ENCODE measurements at regions not wholly inside any gene's neighbourhood (a gene's known extent, or its start where the extent isn't known, plus 50 kb on each side); places are given as distances from the start of the nearest gene placed in this dataset.
"Not testable (repeated sequence)": the region's sequence is repeated elsewhere in the genome, so short reads cannot be mapped to it uniquely, and the experiment has no call there.

DNA sequence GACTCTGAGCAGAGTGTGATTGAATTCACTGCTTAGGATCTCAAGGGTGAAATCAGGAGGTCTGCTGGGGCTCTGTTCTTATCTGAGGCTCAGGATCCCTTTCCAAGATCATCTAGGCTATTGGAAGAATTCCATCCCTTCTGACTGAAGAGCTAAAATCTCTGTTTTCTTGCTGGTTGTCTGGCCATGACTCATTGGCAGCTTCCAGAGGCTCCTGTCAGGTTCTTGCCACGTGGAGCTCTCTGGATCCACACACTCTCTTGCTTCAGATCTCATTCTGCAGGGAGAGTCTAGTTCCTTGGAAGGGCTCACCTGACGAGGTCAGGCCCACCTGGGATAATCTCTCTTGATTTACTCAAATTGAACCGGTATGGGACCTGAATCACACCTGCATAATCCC, 930.7 kb downstream of the CDH8 start:
- TF ChIP-seq, protein P1, sequence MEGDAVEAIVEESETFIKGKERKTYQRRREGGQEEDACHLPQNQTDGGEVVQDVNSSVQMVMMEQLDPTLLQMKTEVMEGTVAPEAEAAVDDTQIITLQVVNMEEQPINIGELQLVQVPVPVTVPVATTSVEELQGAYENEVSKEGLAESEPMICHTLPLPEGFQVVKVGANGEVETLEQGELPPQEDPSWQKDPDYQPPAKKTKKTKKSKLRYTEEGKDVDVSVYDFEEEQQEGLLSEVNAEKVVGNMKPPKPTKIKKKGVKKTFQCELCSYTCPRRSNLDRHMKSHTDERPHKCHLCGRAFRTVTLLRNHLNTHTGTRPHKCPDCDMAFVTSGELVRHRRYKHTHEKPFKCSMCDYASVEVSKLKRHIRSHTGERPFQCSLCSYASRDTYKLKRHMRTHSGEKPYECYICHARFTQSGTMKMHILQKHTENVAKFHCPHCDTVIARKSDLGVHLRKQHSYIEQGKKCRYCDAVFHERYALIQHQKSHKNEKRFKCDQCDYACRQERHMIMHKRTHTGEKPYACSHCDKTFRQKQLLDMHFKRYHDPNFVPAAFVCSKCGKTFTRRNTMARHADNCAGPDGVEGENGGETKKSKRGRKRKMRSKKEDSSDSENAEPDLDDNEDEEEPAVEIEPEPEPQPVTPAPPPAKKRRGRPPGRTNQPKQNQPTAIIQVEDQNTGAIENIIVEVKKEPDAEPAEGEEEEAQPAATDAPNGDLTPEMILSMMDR (IDR thresholded peaks at IDR 0.05), result no peak
- no peak for TF ChIP-seq EP300 (IDR thresholded peaks at IDR 0.05)
- no peak for TF ChIP-seq POLR2AphosphoS5 (IDR thresholded peaks at IDR 0.05)
- no peak for TF ChIP-seq POLR2A (IDR thresholded peaks at IDR 0.05)
- no peaks in the 10 kb centered on the region for H3K27me3 ChIP-seq
- H3K36me3 ChIP-seq, result no peaks in the 10 kb centered on the region
- no peak overlapping the region for H3K27ac ChIP-seq
- WGBS, result 54% methylated on average over 3 of the region's 3 CpGs
- no peak for DNase-seq (ENCODE audit: low spot score in 2 of 2)
- H3K4me3 ChIP-seq, result no peak overlapping the region
- H3K9me3 ChIP-seq, result no peaks in the 10 kb centered on the region
- no peaks in the 10 kb centered on the region for H3K4me1 ChIP-seq

DNA sequence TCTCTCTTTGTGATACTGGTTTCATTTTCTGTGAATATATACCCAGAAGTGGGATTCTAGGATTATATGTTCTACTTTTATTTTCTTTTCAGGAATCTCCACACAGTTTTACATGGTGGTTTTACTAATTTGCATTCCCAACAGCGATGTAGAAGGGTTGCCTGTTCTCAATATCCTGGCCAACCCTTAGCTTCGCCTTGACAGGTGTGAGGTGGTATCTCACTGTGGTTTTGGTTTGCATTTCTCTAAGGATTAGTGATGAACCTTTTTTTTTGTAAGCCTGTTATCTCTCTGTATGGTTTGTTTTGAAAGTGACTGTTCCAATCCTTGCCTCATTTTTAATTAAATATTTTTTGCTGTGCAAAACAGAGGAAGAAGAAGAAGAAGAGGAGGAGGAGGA, 937.7 kb downstream of the CDH8 start:
- H3K36me3 ChIP-seq, result no peaks in the 10 kb centered on the region
- WGBS, result 73% methylated on average over 2 of the region's 2 CpGs
- TF ChIP-seq POLR2AphosphoS5 (IDR thresholded peaks at IDR 0.05), result no peak
- no peak for TF ChIP-seq POLR2A (IDR thresholded peaks at IDR 0.05)
- no peak for TF ChIP-seq EP300 (IDR thresholded peaks at IDR 0.05)
- TF ChIP-seq, protein P1 (IDR thresholded peaks at IDR 0.05), result no peak
- H3K4me3 ChIP-seq, result no peak overlapping the region
- no peaks in the 10 kb centered on the region for H3K27me3 ChIP-seq
- no peak overlapping the region for H3K27ac ChIP-seq
- no peaks in the 10 kb centered on the region for H3K4me1 ChIP-seq
- no peak for DNase-seq (ENCODE audit: low spot score in 2 of 2)
- no peaks in the 10 kb centered on the region for H3K9me3 ChIP-seq

DNA sequence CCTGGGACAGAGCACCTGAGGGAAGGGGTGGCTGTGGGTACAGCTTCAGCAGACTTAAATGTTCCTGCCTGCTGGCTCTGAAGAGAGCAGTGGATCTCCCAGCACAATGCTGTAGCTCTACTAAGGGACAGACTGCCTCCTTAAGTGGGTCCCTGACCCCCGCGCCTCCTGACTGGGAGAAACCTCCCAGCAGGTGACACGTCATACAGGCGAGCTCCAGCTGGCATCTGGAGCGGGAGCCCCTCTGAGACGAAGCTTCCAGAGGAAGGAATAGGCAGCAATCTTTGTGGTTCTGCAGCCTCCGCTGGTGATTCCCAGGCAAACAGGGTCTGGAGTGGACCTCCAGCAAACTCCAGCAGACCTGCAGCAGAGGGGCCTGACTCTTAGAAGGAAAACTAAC, 944.9 kb downstream of the CDH8 start:
- H3K27ac ChIP-seq; H3K27me3 ChIP-seq; DNase-seq (ENCODE audit: low spot score in 2 of 2); H3K36me3 ChIP-seq; H3K9me3 ChIP-seq; H3K4me3 ChIP-seq; H3K4me1 ChIP-seq: not testable (repeated sequence)
- 83% methylated on average over 7 of the region's 7 CpGs for WGBS

DNA sequence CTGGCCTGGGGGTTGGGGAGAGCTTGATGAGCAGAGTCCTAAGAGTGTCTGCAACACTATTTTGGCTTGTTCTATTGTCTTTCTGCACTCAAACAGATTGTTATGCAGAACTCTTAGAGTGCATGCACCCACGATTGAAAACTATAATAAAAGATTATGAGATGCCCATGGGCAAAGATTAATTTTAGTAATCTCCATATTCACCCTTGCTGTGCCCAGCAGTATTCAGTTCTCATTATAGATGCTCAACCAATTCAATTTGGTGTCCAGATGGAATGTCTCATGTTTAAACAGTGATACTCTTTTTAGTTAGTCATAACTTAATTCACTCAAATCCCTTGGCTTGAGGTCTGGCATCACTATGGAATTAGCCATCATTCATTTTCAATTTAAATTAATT, 952.5 kb downstream of the CDH8 start:
- no peak overlapping the region for H3K4me3 ChIP-seq
- H3K36me3 ChIP-seq, result no peaks in the 10 kb centered on the region
- WGBS, result 52% methylated on average over 1 of the region's 1 CpG
- no peaks in the 10 kb centered on the region for H3K4me1 ChIP-seq
- H3K27ac ChIP-seq, result no peak overlapping the region
- no peaks in the 10 kb centered on the region for H3K9me3 ChIP-seq
- TF ChIP-seq, protein P1 (IDR thresholded peaks at IDR 0.05), result no peak
- TF ChIP-seq POLR2A (IDR thresholded peaks at IDR 0.05), result no peak
- TF ChIP-seq EP300 (IDR thresholded peaks at IDR 0.05), result no peak
- no peak for TF ChIP-seq POLR2AphosphoS5 (IDR thresholded peaks at IDR 0.05)
- H3K27me3 ChIP-seq, result no peaks in the 10 kb centered on the region
- no peak for DNase-seq (ENCODE audit: low spot score in 2 of 2)

DNA sequence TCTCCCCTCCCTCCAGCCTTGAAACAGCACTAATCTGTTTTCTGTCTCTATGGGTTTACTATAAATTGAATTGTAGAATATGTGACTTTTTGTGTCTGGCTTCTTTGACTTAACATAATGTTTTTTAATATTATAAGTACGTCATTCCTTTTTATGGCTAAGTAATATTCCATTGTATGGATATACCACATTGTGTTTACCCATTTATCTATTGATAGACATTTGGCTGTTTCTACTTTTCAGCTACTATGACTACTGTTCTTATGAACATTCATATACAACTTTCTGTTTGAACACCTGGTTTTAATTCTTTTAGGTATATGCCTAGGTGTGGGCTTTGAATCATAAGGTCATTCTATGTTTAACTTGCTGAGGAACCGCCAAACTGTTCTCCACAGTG, 961.9 kb downstream of the CDH8 start:
- H3K9me3 ChIP-seq, result peaks cover 4% of the 10 kb centered on the region
- TF ChIP-seq POLR2A (IDR thresholded peaks at IDR 0.05) (no peak), EP300 (IDR thresholded peaks at IDR 0.05) (no peak), POLR2AphosphoS5 (IDR thresholded peaks at IDR 0.05) (no peak)
- TF ChIP-seq, protein P1 (IDR thresholded peaks at IDR 0.05), result no peak

DNA sequence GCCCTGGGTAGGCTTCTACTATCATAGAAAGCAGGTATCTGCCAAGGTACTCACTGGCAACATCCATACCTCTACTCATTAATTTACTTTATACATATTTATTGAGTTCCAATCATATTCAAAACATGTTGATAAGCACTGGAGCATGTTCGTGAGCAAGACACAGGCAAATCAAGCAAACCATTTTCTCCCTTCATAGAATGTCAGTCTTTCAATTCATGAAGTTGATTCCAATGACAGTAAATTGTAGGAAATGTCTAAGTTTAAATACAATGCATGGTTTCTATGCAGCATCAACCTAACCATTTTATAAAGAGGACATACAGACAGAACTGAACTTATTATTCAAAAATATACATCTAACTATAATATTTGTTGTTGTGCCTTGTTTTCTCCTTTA, 978.6 kb downstream of the CDH8 start:
- H3K4me1 ChIP-seq, result no peaks in the 10 kb centered on the region
- H3K27me3 ChIP-seq, result no peaks in the 10 kb centered on the region
- no peak for DNase-seq (ENCODE audit: low spot score in 2 of 2)
- H3K36me3 ChIP-seq, result no peaks in the 10 kb centered on the region
- TF ChIP-seq, protein P1 (IDR thresholded peaks at IDR 0.05), result no peak
- TF ChIP-seq POLR2A (IDR thresholded peaks at IDR 0.05), result no peak
- no peak for TF ChIP-seq POLR2AphosphoS5 (IDR thresholded peaks at IDR 0.05)
- no peak for TF ChIP-seq EP300 (IDR thresholded peaks at IDR 0.05)
- no peaks in the 10 kb centered on the region for H3K9me3 ChIP-seq
- 72% methylated on average over 1 of the region's 1 CpG for WGBS
- H3K27ac ChIP-seq, result no peak overlapping the region
- no peak overlapping the region for H3K4me3 ChIP-seq

More for the DNA sequence above, 961.9 kb downstream of the CDH8 start:
- no peak for DNase-seq (ENCODE audit: low spot score in 2 of 2)
- no peaks in the 10 kb centered on the region for H3K4me1 ChIP-seq
- no peaks in the 10 kb centered on the region for H3K36me3 ChIP-seq
- no peaks in the 10 kb centered on the region for H3K27me3 ChIP-seq
- 80% methylated on average over 2 of the region's 2 CpGs for WGBS
- no peak overlapping the region for H3K4me3 ChIP-seq
- no peak overlapping the region for H3K27ac ChIP-seq
